ELR (cell line): ENCODE measurements at regions not wholly inside any gene's neighbourhood (a gene's known extent, or its start where the extent isn't known, plus 50 kb on each side); places are given as distances from the start of the nearest gene placed in this dataset.

Source experiments
- DNase-seq: peaks from one replicate; pipeline ENCODE4 v3.0.0-alpha.2; 2015; ENCODE audit warnings: low read depth

- no peak for DNase-seq
Measured at GRCh38 chr4:26175905-26176470, 144.8 kb upstream of the RBPJ start.

GRCh38 chr4:26176598-26177149 is 144.1 kb upstream of the RBPJ start:
- DNase-seq: peak; percentile 62

- no peak for DNase-seq
Measured at GRCh38 chr4:26178854-26179253, 142.0 kb upstream of the RBPJ start.

- no peak for DNase-seq
Measured at GRCh38 chr4:26179316-26179760, 141.5 kb upstream of the RBPJ start.

GRCh38 chr4:26181616-26182015 is 139.2 kb upstream of the RBPJ start:
- peak; percentile 67 for DNase-seq

- DNase-seq: peak; percentile 81
Measured at GRCh38 chr4:26183017-26183416, 137.8 kb upstream of the RBPJ start.

GRCh38 chr4:26185436-26185835 is 135.4 kb upstream of the RBPJ start:
- peak; percentile 34 for DNase-seq

GRCh38 chr4:26191353-26191752 is 129.5 kb upstream of the RBPJ start:
- DNase-seq: peak; percentile 64

- no peak for DNase-seq
Measured at GRCh38 chr4:26192899-26193869, 127.6 kb upstream of the RBPJ start.

- DNase-seq: no peak
Measured at GRCh38 chr4:26194764-26195163, 126.0 kb upstream of the RBPJ start.

GRCh38 chr4:26196567-26196966 is 124.2 kb upstream of the RBPJ start:
- DNase-seq: no peak

- peak; percentile 99 for DNase-seq
Measured at GRCh38 chr4:26197018-26197779, 123.6 kb upstream of the RBPJ start.

- peak; percentile 62 for DNase-seq
Measured at GRCh38 chr4:26198931-26199330, 121.9 kb upstream of the RBPJ start.

GRCh38 chr4:26199596-26199995 is 121.2 kb upstream of the RBPJ start:
- DNase-seq: no peak

GRCh38 chr4:26201120-26201519 is 119.7 kb upstream of the RBPJ start:
- DNase-seq: no peak

GRCh38 chr4:26204249-26204825 is 116.5 kb upstream of the RBPJ start:
- DNase-seq: no peak

GRCh38 chr4:26204911-26205370 is 115.9 kb upstream of the RBPJ start:
- no peak for DNase-seq

GRCh38 chr4:26206339-26206738 is 114.5 kb upstream of the RBPJ start:
- no peak for DNase-seq

- no peak for DNase-seq
Measured at GRCh38 chr4:26206999-26207398, 113.8 kb upstream of the RBPJ start.

GRCh38 chr4:26207631-26208030 is 113.2 kb upstream of the RBPJ start:
- no peak for DNase-seq

- DNase-seq: no peak
Measured at GRCh38 chr4:26208237-26208994, 112.4 kb upstream of the RBPJ start.
